B cell (primary cell): ENCODE measurements at regions not wholly inside any gene's neighbourhood (a gene's known extent, or its start where the extent isn't known, plus 50 kb on each side); places are given as distances from the start of the nearest gene placed in this dataset.

Experiments
- ATAC-seq: fragments of 200-7000 bp; cut with Tn5 transposase; one replicate; pipeline ENCODE4 v1.10.0; 2021; ENCODE audit warnings: low read depth, mild to moderate bottlenecking, moderate number of reproducible peaks, moderate library complexity
- CTCF ChIA-PET: fragments of 350-600 bp; sonication (Branson Sonifier 250); formaldehyde crosslinking; loops from one replicate; lab custom pipeline; 2021; ENCODE audit warnings: antibody characterized with exemption, inconsistent platforms; lab: Charles Lee
- POLR2A ChIA-PET: fragments of 350-600 bp; sonication (Branson Sonifier 250); formaldehyde crosslinking; loops from one replicate; lab custom pipeline; 2021; ENCODE audit warnings: antibody characterized with exemption; lab: Charles Lee
- DNase-seq: peaks from one replicate; pipeline ENCODE4 v3.0.0; 2013
- H2AFZ ChIP-seq: 2 replicates; pipeline ENCODE4 v1.6.1; 2012; ENCODE audit warnings: mild to moderate bottlenecking, low read depth, low read length; ENCODE audit not compliant: insufficient read depth, poor library complexity, severe bottlenecking
- H3K27ac ChIP-seq, 2 donors: 1 replicate in 1 of 2; 2 replicates in 1 of 2; pipeline ENCODE4 v1.5.1; 2012 to 2013; ENCODE audit warnings: low read length in 2 of 2, mild to moderate bottlenecking in 2 of 2, moderate library complexity in 1 of 2
- H3K27me3 ChIP-seq, 4 experiments: fragments of 200-600 bp in 1 of 4; sonication (generic) in 1 of 4; replicated peaks in 1 of 4; 1 replicate in 2 of 4; 2 replicates in 2 of 4; pipeline versions ENCODE4 v1.6.1 to v1.7.0; 2013 to 2016; ENCODE audit warnings: low read length in 3 of 4, mild to moderate bottlenecking in 2 of 4, mixed read lengths in 1 of 4, moderate library complexity in 1 of 4; ENCODE audit not compliant: insufficient read depth in 4 of 4, control insufficient read depth in 3 of 4; ENCODE audit errors: control extremely low read depth in 1 of 4
- H3K36me3 ChIP-seq, 2 experiments: replicated peaks in 1 of 2; 1 replicate in 1 of 2; 2 replicates in 1 of 2; pipeline versions ENCODE4 v1.6.1 to v1.7.1; 2013; ENCODE audit warnings: low read length in 1 of 2; ENCODE audit not compliant: insufficient read depth in 2 of 2, control insufficient read depth in 1 of 2; ENCODE audit errors: control extremely low read depth in 1 of 2, extremely low read depth in 1 of 2
- H3K4me1 ChIP-seq, 2 donors: fragments of 200-600 bp in 1 of 2; sonication (generic) in 1 of 2; 1 replicate in 1 of 2; 2 replicates in 1 of 2; pipeline versions ENCODE4 v1.5.1 to v1.6.1; 2013 to 2017; ENCODE audit warnings: low read length in 2 of 2; ENCODE audit not compliant: control insufficient read depth in 2 of 2, insufficient read depth in 2 of 2
- H3K4me2 ChIP-seq: replicated peaks from 2 replicates; pipeline ENCODE3; 2012; ENCODE audit warnings: mild to moderate bottlenecking, low read depth, low read length; ENCODE audit not compliant: poor library complexity, severe bottlenecking
- H3K4me3 ChIP-seq, 5 experiments: fragments of 200-600 bp in 1 of 5; sonication (generic) in 1 of 5; 1 replicate in 3 of 5; 2 replicates in 2 of 5; pipeline versions ENCODE4 v1.5.1 to v1.7.0; 2011 to 2016; ENCODE audit warnings: low read length in 4 of 5, mild to moderate bottlenecking in 4 of 5, low read depth in 2 of 5, control low read depth in 1 of 5, moderate library complexity in 1 of 5; ENCODE audit not compliant: insufficient read depth in 1 of 5; ENCODE audit errors: control extremely low read depth in 1 of 5, extremely low read depth in 1 of 5
- H3K79me2 ChIP-seq: fragments of 200-600 bp; sonication (generic); one replicate; pipeline ENCODE4 v1.6.0; 2016; ENCODE audit warnings: low read length; ENCODE audit not compliant: control insufficient read depth, insufficient read depth
- H3K9ac ChIP-seq: fragments of 200-600 bp; sonication (generic); 2 replicates; pipeline ENCODE4 v1.6.1; 2017; ENCODE audit warnings: mild to moderate bottlenecking, low read length, moderate library complexity
- H3K9me3 ChIP-seq, 3 donors: one replicate each; pipeline versions ENCODE4 v1.6.1 to v1.7.1; 2013; ENCODE audit warnings: low read length in 2 of 3; ENCODE audit not compliant: control insufficient read depth in 2 of 3, insufficient read depth in 1 of 3; ENCODE audit errors: control extremely low read depth in 1 of 3
- H4K20me1 ChIP-seq: 2 replicates; pipeline ENCODE4 v1.6.0; 2012; ENCODE audit warnings: mild to moderate bottlenecking, low read length; ENCODE audit not compliant: insufficient read depth, control insufficient read depth, poor library complexity, severe bottlenecking
- H3K27ac Mint-ChIP-seq: one replicate; pipeline ENCODE4 v1.8.0; 2021; ENCODE audit warnings: mixed read lengths
- H3K27me3 Mint-ChIP-seq: one replicate; pipeline ENCODE4 v1.8.0; 2021; ENCODE audit warnings: mixed read lengths
- H3K4me1 Mint-ChIP-seq: one replicate; pipeline ENCODE4 v1.8.0; 2021; ENCODE audit warnings: mixed read lengths
- H3K4me3 Mint-ChIP-seq: one replicate; pipeline ENCODE4 v1.8.0; 2021; ENCODE audit warnings: mixed read lengths
- H3K9me3 Mint-ChIP-seq: one replicate; pipeline ENCODE4 v1.8.0; 2022; ENCODE audit warnings: mixed read lengths; ENCODE audit not compliant: insufficient read depth
- CTCF ChIP-seq: fragments of 200-600 bp; IDR thresholded peaks from one replicate; pipeline ENCODE4 v1.8.0; 2022; ENCODE audit warnings: antibody characterized with exemption, mild to moderate bottlenecking
- EZH2 ChIP-seq: IDR thresholded peaks from 2 replicates; pipeline ENCODE4 v1.6.1; 2012; ENCODE audit warnings: borderline replicate concordance, low read depth, mild to moderate bottlenecking, moderate library complexity, low read length; ENCODE audit not compliant: insufficient read depth, poor library complexity, severe bottlenecking
- WGBS: methylation state at CpG from one replicate; pipeline ENCODE4 v1.1.5; 2013; ENCODE audit warnings: missing lambda C conversion rate; ENCODE audit not compliant: insufficient coverage; 5-methylcytosine and 5-hydroxymethylcytosine counted together
- intact Hi-C: fragments of 100-400 bp; cut with micrococcal nuclease; formaldehyde crosslinking; loops from one replicate; pipeline ENCODE4 v1.10.0; 2022

GRCh38 chr10:59463909-59464308 lies 101.6 kb upstream of the FAM13C start:
- Mint-ChIP-seq H3K27me3 (no peaks in the 10 kb centered on the region), H3K4me1 (no peaks in the 10 kb centered on the region), H3K9me3 (no peaks in the 10 kb centered on the region), H3K4me3 (no peak overlapping the region), H3K27ac (no peak overlapping the region)
- Histone ChIP-seq H3K4me2 (no peak overlapping the region), H3K27me3 (no peaks in the 10 kb centered on the region), H4K20me1 (no peaks in the 10 kb centered on the region), H3K27ac (no peak overlapping the region), H3K4me1 (no peaks in the 10 kb centered on the region), H3K9me3 (no peaks in the 10 kb centered on the region), H3K9ac (no peak overlapping the region), H3K4me3 (no peak overlapping the region), H3K36me3 (no peaks in the 10 kb centered on the region), H3K79me2 (no peaks in the 10 kb centered on the region), H2AFZ (no peak overlapping the region)
- POLR2A ChIA-PET, result no interaction called here
- CTCF ChIA-PET, result no interaction called here
- WGBS, result 100% methylated on average over 1 of the region's 4 CpGs
- DNase-seq (no peak), ATAC-seq (no peak)
- TF ChIP-seq CTCF, result no peak
- TF ChIP-seq EZH2, result no peak
- intact Hi-C loops, result no loop called here

- Histone ChIP-seq H3K36me3 (no peaks in the 10 kb centered on the region), H3K4me3 (no peak overlapping the region), H3K9me3 (no peaks in the 10 kb centered on the region), H3K9ac (no peak overlapping the region), H3K27ac (no peak overlapping the region), H3K27me3 (no peaks in the 10 kb centered on the region), H3K4me1 (no peaks in the 10 kb centered on the region), H3K79me2 (no peaks in the 10 kb centered on the region), H3K4me2 (no peak overlapping the region), H2AFZ (no peak overlapping the region), H4K20me1 (no peaks in the 10 kb centered on the region)
- no peak for DNase-seq
- WGBS, result no CpG with 5 or more reads among the region's 3 CpGs
- no peak for ATAC-seq
- no peak overlapping the region for H3K27ac Mint-ChIP-seq
- no peaks in the 10 kb centered on the region for H3K27me3 Mint-ChIP-seq
- CTCF ChIA-PET, result no interaction called here
- no peaks in the 10 kb centered on the region for H3K9me3 Mint-ChIP-seq
- H3K4me1 Mint-ChIP-seq, result no peaks in the 10 kb centered on the region
- POLR2A ChIA-PET, result no interaction called here
- intact Hi-C loops, result no loop called here
- H3K4me3 Mint-ChIP-seq, result no peak overlapping the region
- TF ChIP-seq EZH2 (no peak), CTCF (no peak)
Measured at GRCh38 chr10:59460601-59461000, 98.3 kb upstream of the FAM13C start.
